Upper lobe of right lung (tissue), 1 donor: ENCODE measurements at regions not wholly inside any gene's neighbourhood (a gene's known extent, or its start where the extent isn't known, plus 50 kb on each side); places are given as distances from the start of the nearest gene placed in this dataset.

ENCODE experiments used
- ATAC-seq: fragments of 200-7000 bp; cut with Tn5 transposase; one replicate; pipeline ENCODE4 v1.9.1; 2020; ENCODE audit warnings: mild to moderate bottlenecking, moderate library complexity
- DNase-seq: peaks from one replicate; pipeline ENCODE4 v3.0.0-alpha.2; 2020
- H3K27ac ChIP-seq: fragments of 200-600 bp; one replicate; pipeline ENCODE4 v1.8.0; 2022
- H3K27me3 ChIP-seq: fragments of 200-600 bp; one replicate; pipeline ENCODE4 v1.8.0; 2022; ENCODE audit warnings: mild to moderate bottlenecking
- H3K36me3 ChIP-seq: fragments of 200-600 bp; one replicate; pipeline ENCODE4 v1.8.0; 2022
- H3K4me1 ChIP-seq: fragments of 200-600 bp; one replicate; pipeline ENCODE4 v1.8.0; 2022
- H3K4me3 ChIP-seq: fragments of 200-600 bp; one replicate; pipeline ENCODE4 v1.8.0; 2022; ENCODE audit warnings: mild to moderate bottlenecking
- H3K9me3 ChIP-seq: fragments of 200-600 bp; one replicate; pipeline ENCODE4 v1.8.0; 2022
- intact Hi-C: fragments of 100-400 bp; cut with DNase I; formaldehyde crosslinking; loops from one replicate; pipeline ENCODE4 v1.11.0; 2022
- TF ChIP-seq, protein P1 (sequence below): fragments of 200-600 bp; IDR thresholded peaks from one replicate; pipeline ENCODE4 v1.8.0; 2022; ENCODE audit warnings: antibody characterized with exemption
- donor health status: DM: no; HTN: yes; CAD: no; lungs with severe emphysema.

DNA sequence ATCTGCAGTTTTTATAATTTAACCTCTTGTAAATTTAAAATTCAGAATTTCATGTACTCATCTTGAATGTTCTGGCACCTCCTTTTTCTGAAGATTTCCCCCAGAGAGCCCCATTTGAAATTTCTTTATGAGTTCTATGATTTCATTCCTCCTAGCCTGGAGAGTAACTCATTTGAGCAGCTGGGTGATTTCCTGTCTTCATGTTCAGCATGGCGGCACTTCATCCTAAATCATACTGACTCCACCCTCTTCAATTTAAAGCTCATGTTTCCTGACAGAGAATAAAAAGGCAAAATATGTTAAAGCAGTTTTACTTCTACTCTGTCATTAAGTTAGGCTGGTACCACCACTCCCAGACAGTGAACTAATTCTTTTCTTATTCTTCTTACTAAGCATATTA is 250.9 kb upstream of the POU3F2 start:
- no peaks in the 10 kb centered on the region for H3K36me3 ChIP-seq
- H3K27me3 ChIP-seq: no peaks in the 10 kb centered on the region
- intact Hi-C loops: no loop called here
- TF ChIP-seq, protein P1, sequence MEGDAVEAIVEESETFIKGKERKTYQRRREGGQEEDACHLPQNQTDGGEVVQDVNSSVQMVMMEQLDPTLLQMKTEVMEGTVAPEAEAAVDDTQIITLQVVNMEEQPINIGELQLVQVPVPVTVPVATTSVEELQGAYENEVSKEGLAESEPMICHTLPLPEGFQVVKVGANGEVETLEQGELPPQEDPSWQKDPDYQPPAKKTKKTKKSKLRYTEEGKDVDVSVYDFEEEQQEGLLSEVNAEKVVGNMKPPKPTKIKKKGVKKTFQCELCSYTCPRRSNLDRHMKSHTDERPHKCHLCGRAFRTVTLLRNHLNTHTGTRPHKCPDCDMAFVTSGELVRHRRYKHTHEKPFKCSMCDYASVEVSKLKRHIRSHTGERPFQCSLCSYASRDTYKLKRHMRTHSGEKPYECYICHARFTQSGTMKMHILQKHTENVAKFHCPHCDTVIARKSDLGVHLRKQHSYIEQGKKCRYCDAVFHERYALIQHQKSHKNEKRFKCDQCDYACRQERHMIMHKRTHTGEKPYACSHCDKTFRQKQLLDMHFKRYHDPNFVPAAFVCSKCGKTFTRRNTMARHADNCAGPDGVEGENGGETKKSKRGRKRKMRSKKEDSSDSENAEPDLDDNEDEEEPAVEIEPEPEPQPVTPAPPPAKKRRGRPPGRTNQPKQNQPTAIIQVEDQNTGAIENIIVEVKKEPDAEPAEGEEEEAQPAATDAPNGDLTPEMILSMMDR: no peak
- H3K4me1 ChIP-seq: no peaks in the 10 kb centered on the region
- ATAC-seq: no peak
- no peaks in the 10 kb centered on the region for H3K9me3 ChIP-seq
- no peak overlapping the region for H3K4me3 ChIP-seq
- no peak overlapping the region for H3K27ac ChIP-seq
- no peak for DNase-seq

DNA sequence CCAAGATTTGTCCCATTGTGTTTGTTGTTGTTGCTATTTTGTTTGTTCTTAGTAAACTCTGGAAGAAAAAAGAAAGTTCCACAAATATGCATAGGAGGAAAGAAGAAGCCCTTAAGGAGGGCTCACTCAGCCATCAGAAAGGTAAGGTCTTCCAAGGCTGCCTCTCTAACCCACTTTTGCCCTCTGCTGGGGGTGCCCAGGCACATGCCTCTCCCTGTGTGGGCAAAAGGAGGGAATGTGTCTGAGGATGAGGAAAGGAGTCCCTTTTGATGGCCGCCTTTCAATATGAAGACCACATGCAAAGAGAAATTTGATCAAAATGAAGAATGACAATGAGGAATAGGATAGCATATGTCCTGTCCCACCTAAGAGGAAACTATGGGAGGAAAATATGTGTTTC is 248.2 kb upstream of the POU3F2 start:
- Histone ChIP-seq H3K27ac (no peak overlapping the region), H3K4me3 (no peak overlapping the region), H3K36me3 (no peaks in the 10 kb centered on the region), H3K27me3 (peaks cover 3% of the 10 kb centered on the region), H3K9me3 (no peaks in the 10 kb centered on the region), H3K4me1 (no peaks in the 10 kb centered on the region)
- ATAC-seq (no peak), DNase-seq (no peak)
- intact Hi-C loops: no loop called here
- TF ChIP-seq, protein P1: no peak

DNA sequence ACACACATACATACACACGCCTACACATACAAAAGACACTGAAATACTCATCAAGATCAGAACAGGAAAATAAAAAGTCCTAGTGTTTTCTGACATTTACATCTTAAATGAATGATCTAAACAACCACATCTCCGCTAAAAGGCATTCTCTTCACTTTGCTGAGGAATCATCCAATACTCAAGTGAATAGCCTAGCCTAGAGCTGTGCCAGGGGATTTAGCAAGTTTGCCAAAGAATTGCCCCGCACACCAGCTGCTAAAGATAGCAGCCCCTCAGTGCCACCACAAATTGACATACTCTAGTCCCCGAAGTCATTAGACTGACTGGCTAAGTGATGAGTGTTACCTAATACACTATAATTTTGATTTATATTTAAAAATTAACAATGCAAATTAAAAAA is 246.8 kb upstream of the POU3F2 start:
- Histone ChIP-seq H3K4me3 (no peak overlapping the region), H3K27ac (no peak overlapping the region), H3K4me1 (no peaks in the 10 kb centered on the region), H3K36me3 (no peaks in the 10 kb centered on the region), H3K9me3 (no peaks in the 10 kb centered on the region), H3K27me3 (peaks cover 3% of the 10 kb centered on the region)
- ATAC-seq (no peak), DNase-seq (no peak)
- TF ChIP-seq, protein P1: no peak
- intact Hi-C loops: no loop called here

DNA sequence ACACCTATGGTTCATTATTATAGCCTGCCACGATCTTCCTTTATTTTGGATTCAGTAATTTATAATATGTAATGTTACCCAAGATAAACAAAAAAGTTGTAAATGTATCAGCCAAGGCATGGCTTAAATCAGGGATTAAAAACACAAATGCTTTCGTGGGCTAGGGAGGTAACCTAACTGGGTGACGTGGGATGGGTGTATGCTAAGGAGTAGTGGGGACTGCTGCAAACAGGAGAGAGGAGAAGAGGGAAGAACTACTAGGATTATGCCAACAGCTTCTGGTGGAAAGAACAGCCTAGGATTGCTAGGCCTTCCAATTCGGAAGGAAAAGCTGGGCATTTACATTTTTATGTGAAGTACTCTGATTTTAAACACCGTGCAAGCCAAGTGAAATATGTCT is 244.8 kb upstream of the POU3F2 start:
- Histone ChIP-seq H3K4me3 (no peak overlapping the region), H3K27ac (no peak overlapping the region), H3K4me1 (no peaks in the 10 kb centered on the region), H3K9me3 (no peaks in the 10 kb centered on the region), H3K27me3 (peaks cover 3% of the 10 kb centered on the region), H3K36me3 (no peaks in the 10 kb centered on the region)
- no peak for ATAC-seq
- intact Hi-C loops: no loop called here
- TF ChIP-seq, protein P1: no peak
- no peak for DNase-seq

DNA sequence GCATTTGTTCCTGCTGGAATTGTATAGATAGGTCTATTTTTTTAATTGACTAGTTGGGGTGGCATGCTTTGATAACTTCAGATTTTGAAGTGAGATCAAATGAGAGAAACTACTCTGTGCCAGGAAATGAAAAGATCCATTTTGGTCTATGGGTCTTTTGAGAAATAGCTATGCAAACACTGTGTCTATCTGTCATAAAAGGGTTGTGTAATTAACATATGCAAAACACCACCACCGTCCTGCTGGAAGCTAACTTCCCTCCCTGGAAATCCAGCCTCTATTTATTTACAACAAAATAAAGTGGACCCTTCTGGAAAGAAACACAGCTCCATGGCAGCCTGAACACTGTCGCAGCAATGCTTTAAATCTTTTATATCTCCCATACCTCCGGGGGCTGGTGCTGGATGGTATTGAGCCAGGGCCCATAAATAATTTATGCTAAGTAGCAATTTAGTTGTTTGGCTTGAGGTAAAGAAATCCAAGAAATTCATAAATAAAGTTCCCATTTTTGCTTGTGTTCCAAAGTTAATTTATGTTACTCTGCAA is 244.2 kb upstream of the POU3F2 start:
- no peaks in the 10 kb centered on the region for H3K4me1 ChIP-seq
- TF ChIP-seq, protein P1: no peak
- ATAC-seq (no peak), DNase-seq (no peak)
- no peaks in the 10 kb centered on the region for H3K36me3 ChIP-seq
- no peak overlapping the region for H3K4me3 ChIP-seq
- intact Hi-C loops: no loop called here
- H3K9me3 ChIP-seq: no peaks in the 10 kb centered on the region
- H3K27ac ChIP-seq: no peak overlapping the region
- peaks cover 3% of the 10 kb centered on the region for H3K27me3 ChIP-seq

DNA sequence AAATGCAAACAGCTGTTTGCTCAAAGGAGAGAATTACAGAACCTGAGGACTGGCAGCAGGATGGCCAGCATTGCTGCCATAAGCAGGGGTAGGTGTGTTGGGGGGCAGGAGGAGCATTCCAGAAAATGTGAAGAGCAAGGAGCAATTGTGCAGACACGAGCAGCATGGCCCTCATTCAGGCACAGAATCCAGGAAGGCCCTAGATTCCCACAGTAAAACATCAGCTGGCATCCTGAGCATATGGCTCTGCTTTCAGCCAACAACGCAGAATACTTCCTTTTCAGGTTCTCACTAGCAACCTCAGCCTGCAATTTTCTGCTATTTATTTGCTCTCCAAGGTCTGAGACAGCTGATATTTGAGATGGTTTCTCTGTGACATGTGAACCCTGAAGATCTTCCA is 243.4 kb upstream of the POU3F2 start:
- no peaks in the 10 kb centered on the region for H3K9me3 ChIP-seq
- no peaks in the 10 kb centered on the region for H3K4me1 ChIP-seq
- no peak overlapping the region for H3K27ac ChIP-seq
- no peak overlapping the region for H3K4me3 ChIP-seq
- intact Hi-C loops: no loop called here
- no peaks in the 10 kb centered on the region for H3K36me3 ChIP-seq
- no peak for ATAC-seq
- DNase-seq: no peak
- peaks cover 3% of the 10 kb centered on the region for H3K27me3 ChIP-seq
- TF ChIP-seq, protein P1: no peak
